Tibial nerve (tissue), 3 donors: ENCODE measurements at regions not wholly inside any gene's neighbourhood (a gene's known extent, or its start where the extent isn't known, plus 50 kb on each side); places are given as distances from the start of the nearest gene placed in this dataset.

ENCODE experiments used
- POLR2A ChIP-seq, 2 donors: fragments of 450-650 bp; IDR thresholded peaks; one replicate each; pipeline ENCODE4 v1.6.1; 2017; ENCODE audit warnings: antibody characterized with exemption in 2 of 2, mild to moderate bottlenecking in 2 of 2, moderate library complexity in 2 of 2
- TF ChIP-seq, protein P1 (sequence below), 5 experiments: fragments of 200-600 bp in 3 of 5; fragments of 450-650 bp in 2 of 5; sonication (generic) in 3 of 5; IDR thresholded peaks; one replicate each; pipeline ENCODE4 v1.5.1; 2016 to 2019; ENCODE audit warnings: antibody characterized with exemption in 5 of 5, mild to moderate bottlenecking in 3 of 5, moderate library complexity in 2 of 5

DNA sequence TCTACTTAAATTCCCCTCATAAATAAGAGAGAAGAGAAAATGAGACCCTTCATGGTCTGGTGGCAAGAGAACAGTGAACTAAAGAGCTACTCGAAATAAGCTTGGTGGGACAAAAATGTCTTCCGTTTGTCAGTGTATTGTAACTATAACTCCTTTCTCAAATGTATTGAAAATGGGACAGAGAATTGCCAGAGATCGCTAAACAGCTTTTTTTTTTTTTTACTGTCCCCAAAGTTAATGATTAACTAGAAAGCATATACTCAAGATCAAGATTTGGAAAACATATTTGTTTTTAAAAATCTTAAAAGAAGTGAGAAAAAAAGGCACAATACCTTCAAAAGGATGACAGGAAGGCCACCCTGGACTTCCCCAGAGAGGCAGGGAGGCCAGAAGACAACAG is 206.4 kb upstream of the CTNND2 start:
- no peak for TF ChIP-seq POLR2A (IDR thresholded peaks at IDR 0.05)
- TF ChIP-seq, protein P1, sequence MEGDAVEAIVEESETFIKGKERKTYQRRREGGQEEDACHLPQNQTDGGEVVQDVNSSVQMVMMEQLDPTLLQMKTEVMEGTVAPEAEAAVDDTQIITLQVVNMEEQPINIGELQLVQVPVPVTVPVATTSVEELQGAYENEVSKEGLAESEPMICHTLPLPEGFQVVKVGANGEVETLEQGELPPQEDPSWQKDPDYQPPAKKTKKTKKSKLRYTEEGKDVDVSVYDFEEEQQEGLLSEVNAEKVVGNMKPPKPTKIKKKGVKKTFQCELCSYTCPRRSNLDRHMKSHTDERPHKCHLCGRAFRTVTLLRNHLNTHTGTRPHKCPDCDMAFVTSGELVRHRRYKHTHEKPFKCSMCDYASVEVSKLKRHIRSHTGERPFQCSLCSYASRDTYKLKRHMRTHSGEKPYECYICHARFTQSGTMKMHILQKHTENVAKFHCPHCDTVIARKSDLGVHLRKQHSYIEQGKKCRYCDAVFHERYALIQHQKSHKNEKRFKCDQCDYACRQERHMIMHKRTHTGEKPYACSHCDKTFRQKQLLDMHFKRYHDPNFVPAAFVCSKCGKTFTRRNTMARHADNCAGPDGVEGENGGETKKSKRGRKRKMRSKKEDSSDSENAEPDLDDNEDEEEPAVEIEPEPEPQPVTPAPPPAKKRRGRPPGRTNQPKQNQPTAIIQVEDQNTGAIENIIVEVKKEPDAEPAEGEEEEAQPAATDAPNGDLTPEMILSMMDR (IDR thresholded peaks at IDR 0.05), result no peak
